Neural crest cell (in vitro differentiated cells): ENCODE measurements at regions not wholly inside any gene's neighbourhood (a gene's known extent, or its start where the extent isn't known, plus 50 kb on each side); places are given as distances from the start of the nearest gene placed in this dataset.

ENCODE experiments used
- DNase-seq: peaks from one replicate; pipeline ENCODE4 v3.0.0; 2021; ENCODE audit warnings: low read depth, mixed read lengths, low spot score
- H3K27ac Mint-ChIP-seq: one replicate; pipeline ENCODE4 v1.8.0; 2021; ENCODE audit warnings: mild to moderate bottlenecking, mixed read lengths; ENCODE audit not compliant: unreplicated experiment
- H3K27me3 Mint-ChIP-seq: 2 replicates; pipeline ENCODE4 v1.8.0; 2021; ENCODE audit warnings: low read depth, mild to moderate bottlenecking, mixed read lengths
- H3K36me3 Mint-ChIP-seq: 2 replicates; pipeline ENCODE4 v1.8.0; 2021; ENCODE audit warnings: low read depth, mild to moderate bottlenecking, mixed read lengths
- H3K4me1 Mint-ChIP-seq: 2 replicates; pipeline ENCODE4 v1.8.0; 2021; ENCODE audit warnings: mixed read lengths
- H3K4me3 Mint-ChIP-seq: one replicate; pipeline ENCODE4 v1.8.0; 2021; ENCODE audit warnings: mild to moderate bottlenecking, mixed read lengths
- H3K9me3 Mint-ChIP-seq: 2 replicates; pipeline ENCODE4 v1.8.0; 2021; ENCODE audit warnings: mixed read lengths
- TF ChIP-seq, protein P1 (sequence below): fragments of 200-600 bp; sonication (generic); conservative IDR thresholded peaks from 2 replicates; pipeline ENCODE4 v1.5.0; 2021; ENCODE audit warnings: antibody characterized with exemption, mild to moderate bottlenecking

DNA sequence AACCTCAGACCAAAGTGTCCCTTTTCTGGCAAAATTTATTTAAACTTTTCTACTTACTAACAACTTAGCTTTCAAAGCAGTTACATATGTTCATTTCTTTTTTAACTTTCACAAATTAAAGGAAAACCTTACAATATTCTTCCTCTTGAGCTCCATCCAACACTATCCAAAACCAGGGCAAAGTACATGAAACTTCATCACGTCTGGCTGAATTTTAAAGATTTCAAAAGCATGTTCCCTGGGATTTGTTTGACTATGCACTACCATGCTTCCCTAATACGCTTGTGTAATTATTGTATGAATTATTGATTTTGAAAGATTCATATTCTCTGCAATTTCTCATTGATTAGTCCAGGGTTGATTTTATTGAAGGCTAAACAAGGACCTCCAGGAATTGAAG, 343.1 kb upstream of the TMPO start:
- no peak for DNase-seq
- Mint-ChIP-seq H3K9me3 (peaks cover 5% of the 10 kb centered on the region), H3K36me3 (no peaks in the 10 kb centered on the region), H3K27ac (no peak overlapping the region), H3K27me3 (no peaks in the 10 kb centered on the region), H3K4me1 (no peaks in the 10 kb centered on the region), H3K4me3 (no peak overlapping the region)
- TF ChIP-seq, protein P1, sequence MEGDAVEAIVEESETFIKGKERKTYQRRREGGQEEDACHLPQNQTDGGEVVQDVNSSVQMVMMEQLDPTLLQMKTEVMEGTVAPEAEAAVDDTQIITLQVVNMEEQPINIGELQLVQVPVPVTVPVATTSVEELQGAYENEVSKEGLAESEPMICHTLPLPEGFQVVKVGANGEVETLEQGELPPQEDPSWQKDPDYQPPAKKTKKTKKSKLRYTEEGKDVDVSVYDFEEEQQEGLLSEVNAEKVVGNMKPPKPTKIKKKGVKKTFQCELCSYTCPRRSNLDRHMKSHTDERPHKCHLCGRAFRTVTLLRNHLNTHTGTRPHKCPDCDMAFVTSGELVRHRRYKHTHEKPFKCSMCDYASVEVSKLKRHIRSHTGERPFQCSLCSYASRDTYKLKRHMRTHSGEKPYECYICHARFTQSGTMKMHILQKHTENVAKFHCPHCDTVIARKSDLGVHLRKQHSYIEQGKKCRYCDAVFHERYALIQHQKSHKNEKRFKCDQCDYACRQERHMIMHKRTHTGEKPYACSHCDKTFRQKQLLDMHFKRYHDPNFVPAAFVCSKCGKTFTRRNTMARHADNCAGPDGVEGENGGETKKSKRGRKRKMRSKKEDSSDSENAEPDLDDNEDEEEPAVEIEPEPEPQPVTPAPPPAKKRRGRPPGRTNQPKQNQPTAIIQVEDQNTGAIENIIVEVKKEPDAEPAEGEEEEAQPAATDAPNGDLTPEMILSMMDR, result no peak

DNA sequence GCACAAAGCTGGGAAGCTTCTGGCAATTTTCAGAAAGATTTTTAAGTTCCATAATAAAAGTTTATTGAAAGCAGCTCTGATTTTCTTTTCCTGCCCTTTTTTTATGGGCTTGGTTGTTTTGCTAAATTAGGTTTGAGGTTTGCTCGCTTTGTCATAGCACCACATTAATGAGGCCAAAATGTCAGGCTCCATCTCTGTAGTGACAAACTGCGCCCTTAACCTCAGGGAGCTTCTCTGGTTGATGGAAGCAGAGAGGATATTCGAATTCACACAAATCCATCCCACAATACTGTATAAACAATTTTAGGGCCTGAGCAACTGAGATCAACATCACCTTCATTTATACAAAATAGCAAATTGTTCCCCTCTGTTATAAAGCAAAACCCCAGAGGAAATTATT, 342.6 kb upstream of the TMPO start:
- no peaks in the 10 kb centered on the region for H3K27me3 Mint-ChIP-seq
- H3K4me3 Mint-ChIP-seq, result no peak overlapping the region

DNA sequence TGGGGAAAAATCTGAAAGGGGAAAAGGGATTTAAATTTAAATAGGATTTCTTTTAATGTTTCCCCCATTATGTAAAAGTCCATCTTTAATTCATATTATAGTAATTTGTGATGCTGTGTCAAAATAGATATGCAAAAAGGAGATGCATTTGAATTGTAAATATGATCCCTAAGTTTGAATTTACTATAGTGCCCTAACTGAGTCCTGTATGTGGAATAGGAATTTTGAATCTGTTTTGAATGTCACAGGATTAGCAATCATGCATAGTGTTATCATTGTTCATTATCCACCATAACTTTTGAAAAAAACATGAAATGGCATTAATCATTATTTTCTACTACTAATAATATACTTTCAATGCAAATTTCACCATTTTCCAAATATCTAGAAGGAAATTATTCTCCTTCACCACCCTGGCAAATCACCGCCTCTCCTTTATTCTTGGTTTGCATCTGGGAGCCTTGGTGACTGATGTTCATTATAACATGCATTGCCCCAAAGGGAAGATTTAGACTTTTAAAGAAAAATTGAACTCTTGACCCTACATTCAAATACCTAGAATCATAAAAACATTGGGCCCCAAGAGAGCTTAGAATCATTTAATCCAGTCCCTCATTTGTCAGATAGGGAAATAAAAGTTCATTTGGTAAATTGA, 341.5 kb upstream of the TMPO start:
- no peak overlapping the region for H3K27ac Mint-ChIP-seq
- no peaks in the 10 kb centered on the region for H3K27me3 Mint-ChIP-seq
- no peak for DNase-seq
- H3K9me3 Mint-ChIP-seq, result peaks cover 3% of the 10 kb centered on the region
- H3K4me3 Mint-ChIP-seq, result no peak overlapping the region
- H3K36me3 Mint-ChIP-seq, result no peaks in the 10 kb centered on the region
- TF ChIP-seq, protein P1, result no peak
- H3K4me1 Mint-ChIP-seq, result no peaks in the 10 kb centered on the region

More for the DNA sequence above, 342.6 kb upstream of the TMPO start:
- TF ChIP-seq, protein P1, result no peak
- no peak overlapping the region for H3K27ac Mint-ChIP-seq
- no peaks in the 10 kb centered on the region for H3K4me1 Mint-ChIP-seq
- DNase-seq, result no peak
- H3K9me3 Mint-ChIP-seq, result peaks cover 5% of the 10 kb centered on the region
- H3K36me3 Mint-ChIP-seq, result no peaks in the 10 kb centered on the region

DNA sequence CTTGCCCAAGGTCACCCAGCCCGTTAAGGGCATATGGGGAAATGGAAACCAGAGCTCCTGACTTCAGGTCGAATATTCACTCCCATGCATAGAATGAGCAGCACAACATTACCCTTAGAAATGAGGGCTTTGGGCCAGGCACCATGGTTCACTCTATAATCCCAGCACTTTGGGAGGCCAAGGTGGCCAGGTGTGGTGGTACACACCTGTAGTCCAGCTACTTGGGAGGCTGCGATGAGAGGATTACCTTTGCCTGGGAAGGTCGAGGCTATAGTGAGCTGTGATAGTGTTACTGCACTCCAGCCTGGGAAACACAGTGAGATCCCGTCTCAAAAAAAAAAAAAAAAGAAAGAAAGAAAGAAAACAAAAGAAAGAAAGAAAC, 341.0 kb upstream of the TMPO start:
- H3K27ac Mint-ChIP-seq, result no peak overlapping the region
- DNase-seq, result no peak

DNA sequence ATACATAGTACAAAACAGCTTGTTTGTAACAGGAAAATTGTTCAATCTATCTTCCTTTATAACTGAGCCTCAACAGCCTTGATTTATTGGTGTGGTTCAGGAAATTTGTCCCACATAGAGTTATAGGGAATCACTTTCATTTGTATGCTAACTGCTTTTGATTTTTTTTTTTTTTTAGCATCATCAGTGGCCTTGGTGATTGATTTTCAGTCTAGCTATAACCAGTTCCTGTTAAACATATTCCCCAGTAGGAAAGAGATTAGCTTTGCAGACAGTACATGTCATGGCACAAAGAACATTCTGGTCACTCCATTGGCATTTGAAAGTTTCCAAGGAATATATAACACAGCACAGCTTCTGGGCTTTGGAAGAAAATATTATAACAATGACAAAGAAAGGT, 337.3 kb upstream of the TMPO start:
- TF ChIP-seq, protein P1, result no peak
- DNase-seq, result no peak
- Mint-ChIP-seq H3K4me1 (no peaks in the 10 kb centered on the region), H3K27me3 (no peaks in the 10 kb centered on the region), H3K9me3 (peaks cover 2% of the 10 kb centered on the region), H3K36me3 (no peaks in the 10 kb centered on the region), H3K27ac (no peak overlapping the region), H3K4me3 (no peak overlapping the region)

More for the DNA sequence above, 341.0 kb upstream of the TMPO start:
- no peaks in the 10 kb centered on the region for H3K4me1 Mint-ChIP-seq
- H3K36me3 Mint-ChIP-seq, result no peaks in the 10 kb centered on the region
- TF ChIP-seq, protein P1, result no peak
- H3K27me3 Mint-ChIP-seq, result no peaks in the 10 kb centered on the region
- H3K4me3 Mint-ChIP-seq, result no peak overlapping the region
- no peaks in the 10 kb centered on the region for H3K9me3 Mint-ChIP-seq
